ENCODE measurements at regions not wholly inside any gene's neighbourhood (a gene's known extent, or its start where the extent isn't known, plus 50 kb on each side); places are given as distances from the start of the nearest gene placed in this dataset.

DNA sequence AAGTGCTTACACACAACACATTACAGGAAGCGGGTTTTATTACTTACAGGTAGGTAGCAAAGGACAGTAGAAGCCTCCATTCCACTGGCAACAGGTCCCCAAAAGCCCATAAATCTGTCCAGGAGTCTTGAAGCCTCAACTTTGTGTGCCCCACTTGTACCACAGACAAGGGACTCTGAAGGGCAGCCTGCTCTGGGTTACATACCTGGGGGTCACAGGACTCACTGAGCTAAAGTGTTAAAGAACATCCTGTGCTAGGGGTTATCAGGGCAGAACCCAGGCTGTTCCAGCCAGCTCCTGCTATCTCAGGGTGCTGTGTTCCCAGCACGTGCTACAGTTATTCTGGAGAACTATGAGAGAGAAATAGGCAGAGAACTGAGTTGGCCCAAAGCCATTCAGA lies 230.9 kb upstream of the SLC10A2 start:
- peaks cover 7% of the 10 kb centered on the region; the same call in 1 of the 2 replicates for H3K4me1 ChIP-seq (ENCODE audit: insufficient read depth)
- no peaks in the 10 kb centered on the region for H3F3A ChIP-seq (replicated peaks; ENCODE audit: low read depth)
- Mint-ChIP-seq H3K4me1 (peaks cover 10% of the 10 kb centered on the region), H3K9me3 (peaks cover 5% of the 10 kb centered on the region), H3K4me3 (no peak overlapping the region), H3K27ac (no peak overlapping the region), H3K27me3 (ENCODE audit: insufficient read depth, low read depth, poor library complexity) (peaks cover 2% of the 10 kb centered on the region), H3K36me3 (ENCODE audit: low read depth) (peaks cover 2% of the 10 kb centered on the region; the same call in 1 of the 3 replicates)
- no peaks in the 10 kb centered on the region for H3K79me2 ChIP-seq (replicated peaks; ENCODE audit: insufficient read depth)
- H3K4me2 ChIP-seq, result no peak overlapping the region
- no peaks in the 10 kb centered on the region for H4K20me1 ChIP-seq (replicated peaks; ENCODE audit: insufficient read depth)
- H3K9me2 ChIP-seq (ENCODE audit: insufficient read depth), result no peaks in the 10 kb centered on the region
- no peak for DNase-seq (ENCODE audit: low spot score)
- H3K27me3 ChIP-seq (ENCODE audit: insufficient read depth), result no peaks in the 10 kb centered on the region
- no peaks in the 10 kb centered on the region for H3K36me3 ChIP-seq (ENCODE audit: insufficient read depth)
- no peak for ATAC-seq
- TF ChIP-seq ZNF331 (CRISPR knock-in tag; IDR thresholded peaks at IDR 0.05; ENCODE audit: low read depth), result no peak
- no peak for TF ChIP-seq EZH2phosphoT487 (IDR thresholded peaks at IDR 0.05; ENCODE audit: unreplicated experiment)
- TF ChIP-seq CREB1 (CRISPR knock-in tag; IDR thresholded peaks at IDR 0.05; ENCODE audit: low read depth), result no peak
- TF ChIP-seq, protein P1, sequence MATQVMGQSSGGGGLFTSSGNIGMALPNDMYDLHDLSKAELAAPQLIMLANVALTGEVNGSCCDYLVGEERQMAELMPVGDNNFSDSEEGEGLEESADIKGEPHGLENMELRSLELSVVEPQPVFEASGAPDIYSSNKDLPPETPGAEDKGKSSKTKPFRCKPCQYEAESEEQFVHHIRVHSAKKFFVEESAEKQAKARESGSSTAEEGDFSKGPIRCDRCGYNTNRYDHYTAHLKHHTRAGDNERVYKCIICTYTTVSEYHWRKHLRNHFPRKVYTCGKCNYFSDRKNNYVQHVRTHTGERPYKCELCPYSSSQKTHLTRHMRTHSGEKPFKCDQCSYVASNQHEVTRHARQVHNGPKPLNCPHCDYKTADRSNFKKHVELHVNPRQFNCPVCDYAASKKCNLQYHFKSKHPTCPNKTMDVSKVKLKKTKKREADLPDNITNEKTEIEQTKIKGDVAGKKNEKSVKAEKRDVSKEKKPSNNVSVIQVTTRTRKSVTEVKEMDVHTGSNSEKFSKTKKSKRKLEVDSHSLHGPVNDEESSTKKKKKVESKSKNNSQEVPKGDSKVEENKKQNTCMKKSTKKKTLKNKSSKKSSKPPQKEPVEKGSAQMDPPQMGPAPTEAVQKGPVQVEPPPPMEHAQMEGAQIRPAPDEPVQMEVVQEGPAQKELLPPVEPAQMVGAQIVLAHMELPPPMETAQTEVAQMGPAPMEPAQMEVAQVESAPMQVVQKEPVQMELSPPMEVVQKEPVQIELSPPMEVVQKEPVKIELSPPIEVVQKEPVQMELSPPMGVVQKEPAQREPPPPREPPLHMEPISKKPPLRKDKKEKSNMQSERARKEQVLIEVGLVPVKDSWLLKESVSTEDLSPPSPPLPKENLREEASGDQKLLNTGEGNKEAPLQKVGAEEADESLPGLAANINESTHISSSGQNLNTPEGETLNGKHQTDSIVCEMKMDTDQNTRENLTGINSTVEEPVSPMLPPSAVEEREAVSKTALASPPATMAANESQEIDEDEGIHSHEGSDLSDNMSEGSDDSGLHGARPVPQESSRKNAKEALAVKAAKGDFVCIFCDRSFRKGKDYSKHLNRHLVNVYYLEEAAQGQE (IDR thresholded peaks at IDR 0.05; ENCODE audit: unreplicated experiment), result no peak
- TF ChIP-seq, protein P2, sequence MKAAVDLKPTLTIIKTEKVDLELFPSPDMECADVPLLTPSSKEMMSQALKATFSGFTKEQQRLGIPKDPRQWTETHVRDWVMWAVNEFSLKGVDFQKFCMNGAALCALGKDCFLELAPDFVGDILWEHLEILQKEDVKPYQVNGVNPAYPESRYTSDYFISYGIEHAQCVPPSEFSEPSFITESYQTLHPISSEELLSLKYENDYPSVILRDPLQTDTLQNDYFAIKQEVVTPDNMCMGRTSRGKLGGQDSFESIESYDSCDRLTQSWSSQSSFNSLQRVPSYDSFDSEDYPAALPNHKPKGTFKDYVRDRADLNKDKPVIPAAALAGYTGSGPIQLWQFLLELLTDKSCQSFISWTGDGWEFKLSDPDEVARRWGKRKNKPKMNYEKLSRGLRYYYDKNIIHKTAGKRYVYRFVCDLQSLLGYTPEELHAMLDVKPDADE (IDR thresholded peaks at IDR 0.05), result no peak
- TF ChIP-seq JUNB (IDR thresholded peaks at IDR 0.05; ENCODE audit: unreplicated experiment), result no peak
- TF ChIP-seq, protein P3, sequence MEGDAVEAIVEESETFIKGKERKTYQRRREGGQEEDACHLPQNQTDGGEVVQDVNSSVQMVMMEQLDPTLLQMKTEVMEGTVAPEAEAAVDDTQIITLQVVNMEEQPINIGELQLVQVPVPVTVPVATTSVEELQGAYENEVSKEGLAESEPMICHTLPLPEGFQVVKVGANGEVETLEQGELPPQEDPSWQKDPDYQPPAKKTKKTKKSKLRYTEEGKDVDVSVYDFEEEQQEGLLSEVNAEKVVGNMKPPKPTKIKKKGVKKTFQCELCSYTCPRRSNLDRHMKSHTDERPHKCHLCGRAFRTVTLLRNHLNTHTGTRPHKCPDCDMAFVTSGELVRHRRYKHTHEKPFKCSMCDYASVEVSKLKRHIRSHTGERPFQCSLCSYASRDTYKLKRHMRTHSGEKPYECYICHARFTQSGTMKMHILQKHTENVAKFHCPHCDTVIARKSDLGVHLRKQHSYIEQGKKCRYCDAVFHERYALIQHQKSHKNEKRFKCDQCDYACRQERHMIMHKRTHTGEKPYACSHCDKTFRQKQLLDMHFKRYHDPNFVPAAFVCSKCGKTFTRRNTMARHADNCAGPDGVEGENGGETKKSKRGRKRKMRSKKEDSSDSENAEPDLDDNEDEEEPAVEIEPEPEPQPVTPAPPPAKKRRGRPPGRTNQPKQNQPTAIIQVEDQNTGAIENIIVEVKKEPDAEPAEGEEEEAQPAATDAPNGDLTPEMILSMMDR (conservative IDR thresholded peaks at IDR 0.05; ENCODE audit: low read depth in 2 of 2), result no peak
- TF ChIP-seq ZNF114 (CRISPR knock-in tag; IDR thresholded peaks at IDR 0.05), result no peak
- TF ChIP-seq POLR2AphosphoS5 (IDR thresholded peaks at IDR 0.05; ENCODE audit: low read depth), result no peak
- TF ChIP-seq, protein P4, sequence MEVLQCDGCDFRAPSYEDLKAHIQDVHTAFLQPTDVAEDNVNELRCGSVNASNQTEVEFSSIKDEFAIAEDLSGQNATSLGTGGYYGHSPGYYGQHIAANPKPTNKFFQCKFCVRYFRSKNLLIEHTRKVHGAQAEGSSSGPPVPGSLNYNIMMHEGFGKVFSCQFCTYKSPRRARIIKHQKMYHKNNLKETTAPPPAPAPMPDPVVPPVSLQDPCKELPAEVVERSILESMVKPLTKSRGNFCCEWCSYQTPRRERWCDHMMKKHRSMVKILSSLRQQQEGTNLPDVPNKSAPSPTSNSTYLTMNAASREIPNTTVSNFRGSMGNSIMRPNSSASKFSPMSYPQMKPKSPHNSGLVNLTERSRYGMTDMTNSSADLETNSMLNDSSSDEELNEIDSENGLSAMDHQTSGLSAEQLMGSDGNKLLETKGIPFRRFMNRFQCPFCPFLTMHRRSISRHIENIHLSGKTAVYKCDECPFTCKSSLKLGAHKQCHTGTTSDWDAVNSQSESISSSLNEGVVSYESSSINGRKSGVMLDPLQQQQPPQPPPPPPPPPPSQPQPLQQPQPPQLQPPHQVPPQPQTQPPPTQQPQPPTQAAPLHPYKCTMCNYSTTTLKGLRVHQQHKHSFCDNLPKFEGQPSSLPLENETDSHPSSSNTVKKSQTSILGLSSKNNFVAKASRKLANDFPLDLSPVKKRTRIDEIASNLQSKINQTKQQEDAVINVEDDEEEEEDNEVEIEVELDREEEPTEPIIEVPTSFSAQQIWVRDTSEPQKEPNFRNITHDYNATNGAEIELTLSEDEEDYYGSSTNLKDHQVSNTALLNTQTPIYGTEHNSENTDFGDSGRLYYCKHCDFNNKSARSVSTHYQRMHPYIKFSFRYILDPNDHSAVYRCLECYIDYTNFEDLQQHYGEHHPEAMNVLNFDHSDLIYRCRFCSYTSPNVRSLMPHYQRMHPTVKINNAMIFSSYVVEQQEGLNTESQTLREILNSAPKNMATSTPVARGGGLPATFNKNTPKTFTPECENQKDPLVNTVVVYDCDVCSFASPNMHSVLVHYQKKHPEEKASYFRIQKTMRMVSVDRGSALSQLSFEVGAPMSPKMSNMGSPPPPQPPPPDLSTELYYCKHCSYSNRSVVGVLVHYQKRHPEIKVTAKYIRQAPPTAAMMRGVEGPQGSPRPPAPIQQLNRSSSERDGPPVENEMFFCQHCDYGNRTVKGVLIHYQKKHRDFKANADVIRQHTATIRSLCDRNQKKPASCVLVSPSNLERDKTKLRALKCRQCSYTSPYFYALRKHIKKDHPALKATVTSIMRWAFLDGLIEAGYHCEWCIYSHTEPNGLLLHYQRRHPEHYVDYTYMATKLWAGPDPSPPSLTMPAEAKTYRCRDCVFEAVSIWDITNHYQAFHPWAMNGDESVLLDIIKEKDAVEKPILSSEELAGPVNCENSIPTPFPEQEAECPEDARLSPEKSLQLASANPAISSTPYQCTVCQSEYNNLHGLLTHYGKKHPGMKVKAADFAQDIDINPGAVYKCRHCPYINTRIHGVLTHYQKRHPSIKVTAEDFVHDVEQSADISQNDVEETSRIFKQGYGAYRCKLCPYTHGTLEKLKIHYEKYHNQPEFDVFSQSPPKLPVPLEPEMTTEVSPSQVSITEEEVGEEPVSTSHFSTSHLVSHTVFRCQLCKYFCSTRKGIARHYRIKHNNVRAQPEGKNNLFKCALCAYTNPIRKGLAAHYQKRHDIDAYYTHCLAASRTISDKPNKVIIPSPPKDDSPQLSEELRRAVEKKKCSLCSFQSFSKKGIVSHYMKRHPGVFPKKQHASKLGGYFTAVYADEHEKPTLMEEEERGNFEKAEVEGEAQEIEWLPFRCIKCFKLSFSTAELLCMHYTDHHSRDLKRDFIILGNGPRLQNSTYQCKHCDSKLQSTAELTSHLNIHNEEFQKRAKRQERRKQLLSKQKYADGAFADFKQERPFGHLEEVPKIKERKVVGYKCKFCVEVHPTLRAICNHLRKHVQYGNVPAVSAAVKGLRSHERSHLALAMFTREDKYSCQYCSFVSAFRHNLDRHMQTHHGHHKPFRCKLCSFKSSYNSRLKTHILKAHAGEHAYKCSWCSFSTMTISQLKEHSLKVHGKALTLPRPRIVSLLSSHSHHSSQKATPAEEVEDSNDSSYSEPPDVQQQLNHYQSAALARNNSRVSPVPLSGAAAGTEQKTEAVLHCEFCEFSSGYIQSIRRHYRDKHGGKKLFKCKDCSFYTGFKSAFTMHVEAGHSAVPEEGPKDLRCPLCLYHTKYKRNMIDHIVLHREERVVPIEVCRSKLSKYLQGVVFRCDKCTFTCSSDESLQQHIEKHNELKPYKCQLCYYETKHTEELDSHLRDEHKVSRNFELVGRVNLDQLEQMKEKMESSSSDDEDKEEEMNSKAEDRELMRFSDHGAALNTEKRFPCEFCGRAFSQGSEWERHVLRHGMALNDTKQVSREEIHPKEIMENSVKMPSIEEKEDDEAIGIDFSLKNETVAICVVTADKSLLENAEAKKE (CRISPR knock-in tag; IDR thresholded peaks at IDR 0.05), result no peak
- H3K27ac ChIP-seq (ENCODE audit: low read depth), result no peak overlapping the region
- H2AFZ ChIP-seq, result no peak overlapping the region
- H3K4me3 ChIP-seq, result no peak overlapping the region

All from GM23338 (cell line).